ENCODE measurements at regions not wholly inside any gene's neighbourhood (a gene's known extent, or its start where the extent isn't known, plus 50 kb on each side); places are given as distances from the start of the nearest gene placed in this dataset.

DNA sequence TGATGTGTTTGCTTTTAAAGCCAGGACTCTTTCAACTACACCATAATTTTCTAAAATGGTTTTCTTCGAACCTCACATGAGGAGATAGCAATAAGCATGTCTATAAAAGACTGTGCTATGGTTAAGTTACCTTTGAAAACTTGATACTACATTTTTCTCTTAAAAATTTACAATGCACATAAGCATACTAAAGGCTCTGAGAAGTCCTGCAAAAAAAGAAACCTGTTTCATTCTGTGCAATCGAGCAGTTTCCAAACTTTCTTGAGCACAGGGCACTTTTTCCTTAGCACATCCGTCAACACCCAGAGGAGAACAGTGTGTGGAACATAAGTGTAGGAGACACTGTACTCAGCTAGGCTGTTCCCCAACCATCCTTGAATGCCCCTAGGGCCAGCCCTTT lies 144.1 kb upstream of the ARHGAP20 start:
- Histone ChIP-seq H3K9me2 (replicated peaks; ENCODE audit: insufficient read depth, low read length) (no peaks in the 10 kb centered on the region), H3K27ac (ENCODE audit: low read depth, low read length) (no peak overlapping the region), H3K9ac (ENCODE audit: low read length) (no peak overlapping the region), H3K9me3 (ENCODE audit: insufficient read depth, low read length) (no peaks in the 10 kb centered on the region), H3K36me3 (ENCODE audit: low read length) (no peaks in the 10 kb centered on the region), H4K20me1 (ENCODE audit: low read depth, low read length) (no peaks in the 10 kb centered on the region), H3K27me3 (ENCODE audit: low read length) (no peaks in the 10 kb centered on the region), H3K79me2 (ENCODE audit: insufficient read depth, low read length) (no peaks in the 10 kb centered on the region), H3K4me2 (ENCODE audit: low read depth, low read length, poor library complexity, severe bottlenecking) (no peak overlapping the region), H3K4me3 (ENCODE audit: insufficient read depth, low read length, poor library complexity, severe bottlenecking) (no peak overlapping the region), H3F3A (ENCODE audit: insufficient read depth) (no peaks in the 10 kb centered on the region), H2AFZ (ENCODE audit: low read depth, low read length, severe bottlenecking) (no peak overlapping the region)
- no peak for TF ChIP-seq CTCF (IDR thresholded peaks at IDR 0.05; ENCODE audit: insufficient read depth, low read length, poor library complexity, severe bottlenecking)

DNA sequence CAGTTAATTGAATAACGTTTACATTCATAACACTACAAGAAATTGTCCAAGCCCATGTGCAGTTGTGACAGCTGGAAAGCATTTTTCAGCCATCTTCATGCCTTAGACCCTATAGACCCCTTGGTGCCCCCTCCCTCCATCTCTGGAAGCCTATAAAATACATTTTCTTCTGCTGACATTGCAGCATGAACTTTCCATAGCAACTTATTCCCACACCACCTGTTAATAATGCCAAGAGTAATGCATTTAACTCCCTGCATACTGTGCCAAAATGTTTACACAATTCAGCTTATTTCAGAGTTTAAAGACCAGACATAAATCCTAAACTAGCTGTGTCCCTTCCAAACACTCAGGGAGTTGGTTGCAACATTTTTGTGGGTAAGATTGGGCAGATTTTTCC lies 143.0 kb upstream of the ARHGAP20 start:
- H3K9me2 ChIP-seq (replicated peaks; ENCODE audit: insufficient read depth, low read length) = no peaks in the 10 kb centered on the region
- H3K4me3 ChIP-seq (ENCODE audit: insufficient read depth, low read length, poor library complexity, severe bottlenecking) = no peak overlapping the region
- H3K79me2 ChIP-seq (ENCODE audit: insufficient read depth, low read length) = no peaks in the 10 kb centered on the region
- H3K36me3 ChIP-seq (ENCODE audit: low read length) = no peaks in the 10 kb centered on the region
- no peak overlapping the region for H3K27ac ChIP-seq (ENCODE audit: low read depth, low read length)
- no peak overlapping the region for H3K9ac ChIP-seq (ENCODE audit: low read length)
- no peaks in the 10 kb centered on the region for H3F3A ChIP-seq (ENCODE audit: insufficient read depth)
- no peaks in the 10 kb centered on the region for H3K9me3 ChIP-seq (ENCODE audit: insufficient read depth, low read length)
- no peak overlapping the region for H2AFZ ChIP-seq (ENCODE audit: low read depth, low read length, severe bottlenecking)
- no peak overlapping the region for H3K4me2 ChIP-seq (ENCODE audit: low read depth, low read length, poor library complexity, severe bottlenecking)
- TF ChIP-seq EZH2phosphoT487 (conservative IDR thresholded peaks at IDR 0.05; ENCODE audit: low read length) (no peak), CTCF (IDR thresholded peaks at IDR 0.05; ENCODE audit: insufficient read depth, low read length, poor library complexity, severe bottlenecking) (no peak)
- no peaks in the 10 kb centered on the region for H4K20me1 ChIP-seq (ENCODE audit: low read depth, low read length)
- H3K27me3 ChIP-seq (ENCODE audit: low read length) = no peaks in the 10 kb centered on the region

GRCh38 chr11:110852921-110853490 lies 140.8 kb upstream of the ARHGAP20 start:
- Histone ChIP-seq H3F3A (ENCODE audit: insufficient read depth) (no peaks in the 10 kb centered on the region), H3K27me3 (ENCODE audit: low read length) (no peaks in the 10 kb centered on the region), H3K36me3 (ENCODE audit: low read length) (no peaks in the 10 kb centered on the region), H3K9ac (ENCODE audit: low read length) (no peak overlapping the region), H2AFZ (ENCODE audit: low read depth, low read length, severe bottlenecking) (no peak overlapping the region), H3K4me2 (ENCODE audit: low read depth, low read length, poor library complexity, severe bottlenecking) (no peak overlapping the region), H3K9me2 (replicated peaks; ENCODE audit: insufficient read depth, low read length) (no peaks in the 10 kb centered on the region), H3K79me2 (ENCODE audit: insufficient read depth, low read length) (no peaks in the 10 kb centered on the region), H3K9me3 (ENCODE audit: insufficient read depth, low read length) (no peaks in the 10 kb centered on the region), H4K20me1 (ENCODE audit: low read depth, low read length) (no peaks in the 10 kb centered on the region), H3K4me3 (ENCODE audit: insufficient read depth, low read length, poor library complexity, severe bottlenecking) (no peak overlapping the region), H3K27ac (ENCODE audit: low read depth, low read length) (no peak overlapping the region)
- no peak for TF ChIP-seq EZH2phosphoT487 (conservative IDR thresholded peaks at IDR 0.05; ENCODE audit: low read length)
- no peak for TF ChIP-seq CTCF (IDR thresholded peaks at IDR 0.05; ENCODE audit: insufficient read depth, low read length, poor library complexity, severe bottlenecking)
